Activated T-cell treated with anti-CD3 and anti-CD28 coated beads, Interleukin-2, amount 50 U/mL, for 72 hours (primary cell): ENCODE measurements at regions not wholly inside any gene's neighbourhood (a gene's known extent, or its start where the extent isn't known, plus 50 kb on each side); places are given as distances from the start of the nearest gene placed in this dataset.

Experiments used
- ATAC-seq, 2 donors: fragments of 150-1000 bp; cut with Tn5 transposase; replicated peaks in 1 of 2; 2 replicates each; pipeline ENCODE4 v1.10.0; 2021; ENCODE audit warnings: moderate library complexity in 2 of 2, mild to moderate bottlenecking in 1 of 2
- DNase-seq, 2 donors: peaks; one replicate each; pipeline ENCODE4 v3.0.0; 2021 to 2022; ENCODE audit warnings: mixed read lengths in 1 of 2
- H3K27ac Mint-ChIP-seq: one replicate; pipeline ENCODE4 v1.8.0; 2022; ENCODE audit warnings: mild to moderate bottlenecking, moderate library complexity, mixed read lengths
- H3K27me3 Mint-ChIP-seq: one replicate; pipeline ENCODE4 v1.8.0; 2022; ENCODE audit warnings: low read depth, mixed read lengths
- H3K36me3 Mint-ChIP-seq, 2 donors: one replicate each; pipeline ENCODE4 v1.8.0; 2022; ENCODE audit warnings: mixed read lengths in 2 of 2, mild to moderate bottlenecking in 1 of 2; ENCODE audit not compliant: insufficient read depth in 2 of 2
- H3K4me1 Mint-ChIP-seq: one replicate; pipeline ENCODE4 v1.8.0; 2022; ENCODE audit warnings: low read depth, mixed read lengths
- H3K4me3 Mint-ChIP-seq, 2 donors: one replicate each; pipeline ENCODE4 v1.8.0; 2022; ENCODE audit warnings: mild to moderate bottlenecking in 2 of 2, mixed read lengths in 2 of 2, moderate library complexity in 2 of 2
- H3K9me3 Mint-ChIP-seq, 2 donors: one replicate each; pipeline ENCODE4 v1.8.0; 2022; ENCODE audit warnings: mixed read lengths in 2 of 2

- H3K36me3 Mint-ChIP-seq: no peaks in the 10 kb centered on the region
- DNase-seq: peak in 1 of 2 donors; percentile 6
- H3K4me1 Mint-ChIP-seq: peaks cover 5% of the 10 kb centered on the region
- peak in 1 of 2 donors; percentile 31 for ATAC-seq
- H3K9me3 Mint-ChIP-seq: no peaks in the 10 kb centered on the region
- peaks cover 81% of the 10 kb centered on the region for H3K27me3 Mint-ChIP-seq
- no peak overlapping the region for H3K27ac Mint-ChIP-seq
- peak overlapping the region; percentile 42 to 54 for H3K4me3 Mint-ChIP-seq
These were observed 108.4 kb upstream of the SLC6A11 start for GRCh38 chr3:10707400-10708215.

- H3K27ac Mint-ChIP-seq: no peak overlapping the region
- peaks cover 5% of the 10 kb centered on the region for H3K4me1 Mint-ChIP-seq
- ATAC-seq: no peak
- peaks cover 81% of the 10 kb centered on the region for H3K27me3 Mint-ChIP-seq
- peak overlapping the region in 1 of 2 donors; percentile 42 for H3K4me3 Mint-ChIP-seq
- H3K36me3 Mint-ChIP-seq: no peaks in the 10 kb centered on the region
- no peaks in the 10 kb centered on the region for H3K9me3 Mint-ChIP-seq
- DNase-seq: no peak
These were observed 107.7 kb upstream of the SLC6A11 start for GRCh38 chr3:10708216-10708893.

GRCh38 chr3:10709110-10709781 is 106.8 kb upstream of the SLC6A11 start:
- no peak for DNase-seq
- Mint-ChIP-seq H3K36me3 (no peaks in the 10 kb centered on the region), H3K4me3 (no peak overlapping the region), H3K27ac (no peak overlapping the region), H3K9me3 (peaks cover 0 to 2% of the 10 kb centered on the region in 2 donors), H3K4me1 (peaks cover 5% of the 10 kb centered on the region), H3K27me3 (peaks cover 72% of the 10 kb centered on the region)
- no peak for ATAC-seq

- H3K36me3 Mint-ChIP-seq: peaks cover 0 to 2% of the 10 kb centered on the region in 2 donors
- ATAC-seq (no peak), DNase-seq (no peak)
- H3K27me3 Mint-ChIP-seq: peaks cover 46% of the 10 kb centered on the region
- peaks cover 2% of the 10 kb centered on the region for H3K4me1 Mint-ChIP-seq
- H3K27ac Mint-ChIP-seq: no peak overlapping the region
- peaks cover 0 to 2% of the 10 kb centered on the region in 2 donors for H3K9me3 Mint-ChIP-seq
- H3K4me3 Mint-ChIP-seq: no peak overlapping the region
These were observed 103.9 kb upstream of the SLC6A11 start for GRCh38 chr3:10712121-10712520.

- ATAC-seq (no peak), DNase-seq (no peak)
- peaks cover 40% of the 10 kb centered on the region for H3K27me3 Mint-ChIP-seq
These were observed 102.4 kb upstream of the SLC6A11 start for GRCh38 chr3:10713656-10714055.

GRCh38 chr3:10715886-10716285 is 100.1 kb upstream of the SLC6A11 start:
- Mint-ChIP-seq H3K4me3 (no peak overlapping the region), H3K27ac (no peak overlapping the region), H3K36me3 (peaks cover 0 to 2% of the 10 kb centered on the region in 2 donors), H3K9me3 (peaks cover 0 to 2% of the 10 kb centered on the region in 2 donors), H3K27me3 (peaks cover 18% of the 10 kb centered on the region), H3K4me1 (no peaks in the 10 kb centered on the region)
- ATAC-seq: no peak
- no peak for DNase-seq

More at GRCh38 chr3:10713656-10714055, 102.4 kb upstream of the SLC6A11 start:
- H3K4me1 Mint-ChIP-seq: no peaks in the 10 kb centered on the region
- H3K27ac Mint-ChIP-seq: no peak overlapping the region
- H3K4me3 Mint-ChIP-seq: no peak overlapping the region
- H3K9me3 Mint-ChIP-seq: peaks cover 0 to 2% of the 10 kb centered on the region in 2 donors
- H3K36me3 Mint-ChIP-seq: peaks cover 0 to 2% of the 10 kb centered on the region in 2 donors

- Mint-ChIP-seq H3K4me3 (no peak overlapping the region), H3K27ac (no peak overlapping the region)
These were observed 99.1 kb upstream of the SLC6A11 start for GRCh38 chr3:10716964-10717363.

GRCh38 chr3:10717756-10718155 is 98.3 kb upstream of the SLC6A11 start:
- H3K27ac Mint-ChIP-seq: no peak overlapping the region
- peaks cover 0 to 2% of the 10 kb centered on the region in 2 donors for H3K36me3 Mint-ChIP-seq
- H3K4me1 Mint-ChIP-seq: no peaks in the 10 kb centered on the region
- ATAC-seq: no peak
- DNase-seq: no peak
- H3K27me3 Mint-ChIP-seq: peaks cover 6% of the 10 kb centered on the region
- H3K9me3 Mint-ChIP-seq: peaks cover 0 to 2% of the 10 kb centered on the region in 2 donors
- no peak overlapping the region for H3K4me3 Mint-ChIP-seq

More at GRCh38 chr3:10716964-10717363, 99.1 kb upstream of the SLC6A11 start:
- peaks cover 0 to 2% of the 10 kb centered on the region in 2 donors for H3K9me3 Mint-ChIP-seq
- no peaks in the 10 kb centered on the region for H3K4me1 Mint-ChIP-seq
- ATAC-seq (no peak), DNase-seq (no peak)
- H3K27me3 Mint-ChIP-seq: peaks cover 14% of the 10 kb centered on the region
- H3K36me3 Mint-ChIP-seq: peaks cover 0 to 2% of the 10 kb centered on the region in 2 donors

- no peaks in the 10 kb centered on the region for H3K27me3 Mint-ChIP-seq
- no peak overlapping the region for H3K4me3 Mint-ChIP-seq
- H3K9me3 Mint-ChIP-seq: no peaks in the 10 kb centered on the region
- no peaks in the 10 kb centered on the region for H3K4me1 Mint-ChIP-seq
- H3K36me3 Mint-ChIP-seq: no peaks in the 10 kb centered on the region
- no peak overlapping the region for H3K27ac Mint-ChIP-seq
- ATAC-seq (no peak), DNase-seq (no peak)
These were observed 94.9 kb upstream of the SLC6A11 start for GRCh38 chr3:10721101-10721500.

GRCh38 chr3:10722911-10723310 is 93.1 kb upstream of the SLC6A11 start:
- ATAC-seq: no peak
- no peaks in the 10 kb centered on the region for H3K36me3 Mint-ChIP-seq
- DNase-seq: no peak
- no peaks in the 10 kb centered on the region for H3K9me3 Mint-ChIP-seq
- no peak overlapping the region for H3K27ac Mint-ChIP-seq
- peaks cover under 1% of the 10 kb centered on the region for H3K27me3 Mint-ChIP-seq
- H3K4me3 Mint-ChIP-seq: no peak overlapping the region
- H3K4me1 Mint-ChIP-seq: no peaks in the 10 kb centered on the region

GRCh38 chr3:10723991-10724390 is 92.0 kb upstream of the SLC6A11 start:
- H3K4me3 Mint-ChIP-seq: no peak overlapping the region
- ATAC-seq (no peak), DNase-seq (no peak)
- no peaks in the 10 kb centered on the region for H3K4me1 Mint-ChIP-seq
- no peaks in the 10 kb centered on the region for H3K9me3 Mint-ChIP-seq
- no peak overlapping the region for H3K27ac Mint-ChIP-seq
- peaks cover 9% of the 10 kb centered on the region for H3K27me3 Mint-ChIP-seq
- H3K36me3 Mint-ChIP-seq: no peaks in the 10 kb centered on the region

- DNase-seq (no peak), ATAC-seq (no peak)
- Mint-ChIP-seq H3K27me3 (peaks cover 17% of the 10 kb centered on the region), H3K27ac (no peak overlapping the region), H3K9me3 (no peaks in the 10 kb centered on the region), H3K4me3 (no peak overlapping the region), H3K4me1 (no peaks in the 10 kb centered on the region), H3K36me3 (no peaks in the 10 kb centered on the region)
These were observed 91.0 kb upstream of the SLC6A11 start for GRCh38 chr3:10725067-10725466.

GRCh38 chr3:10725846-10726245 is 90.2 kb upstream of the SLC6A11 start:
- no peaks in the 10 kb centered on the region for H3K4me1 Mint-ChIP-seq
- H3K27ac Mint-ChIP-seq: no peak overlapping the region
- no peak overlapping the region for H3K4me3 Mint-ChIP-seq
- H3K9me3 Mint-ChIP-seq: peaks cover 0 to 1% of the 10 kb centered on the region in 2 donors
- no peak for DNase-seq
- ATAC-seq: no peak
- H3K27me3 Mint-ChIP-seq: peaks cover 21% of the 10 kb centered on the region
- no peaks in the 10 kb centered on the region for H3K36me3 Mint-ChIP-seq
